ENCODE measurements at regions not wholly inside any gene's neighbourhood (a gene's known extent, or its start where the extent isn't known, plus 50 kb on each side); places are given as distances from the start of the nearest gene placed in this dataset.
"Not testable (repeated sequence)": the region's sequence is repeated elsewhere in the genome, so short reads cannot be mapped to it uniquely, and the experiment has no call there.

DNA sequence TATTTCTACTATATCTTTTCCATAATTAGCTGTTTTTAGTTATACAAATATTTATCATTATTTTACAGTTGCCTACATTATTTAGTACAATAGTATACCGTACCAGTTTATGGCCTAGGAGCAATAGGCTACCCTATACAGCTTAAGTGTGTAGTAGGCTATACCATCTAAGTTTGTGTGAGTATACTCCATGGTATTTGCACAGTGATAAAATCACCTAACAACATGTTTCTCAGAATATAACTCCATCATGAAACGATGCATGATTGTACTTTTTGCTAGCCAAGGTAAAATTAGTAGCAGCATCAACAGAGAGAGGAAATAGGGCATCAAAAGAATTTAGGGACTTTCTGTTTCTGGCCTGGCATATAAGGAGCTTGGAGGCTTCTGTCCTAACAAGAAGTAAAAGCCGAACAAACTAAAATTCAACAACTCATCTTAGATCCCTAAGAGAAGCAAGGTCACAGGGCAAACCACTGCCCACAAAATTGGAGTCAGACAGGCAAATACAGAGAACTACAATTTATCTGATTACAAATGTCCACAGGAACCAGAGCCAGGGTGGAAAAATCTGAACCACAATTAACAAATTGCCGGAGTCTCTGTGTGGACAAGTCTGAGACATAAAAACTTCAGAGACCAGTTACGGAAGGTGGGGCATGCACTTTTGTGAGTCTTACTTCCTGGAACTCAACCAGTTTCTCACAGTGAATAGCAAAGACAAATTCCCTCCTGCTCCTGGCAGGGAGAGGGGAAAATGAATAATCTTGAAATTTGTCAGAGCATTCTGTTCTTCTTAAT lies 671.4 kb downstream of the RFPL4B start:
- no peak overlapping the region for H3K27ac Mint-ChIP-seq
- no peak overlapping the region for H3K4me3 Mint-ChIP-seq
- H3K27me3 Mint-ChIP-seq, result no peaks in the 10 kb centered on the region
- ATAC-seq (ENCODE audit: low read depth), result no peak
- H3K9me3 Mint-ChIP-seq, result no peaks in the 10 kb centered on the region
- no peaks in the 10 kb centered on the region for H3K36me3 Mint-ChIP-seq
- H3K4me1 Mint-ChIP-seq, result no peaks in the 10 kb centered on the region
- no peak for DNase-seq (ENCODE audit: low spot score in 2 of 2)

DNA sequence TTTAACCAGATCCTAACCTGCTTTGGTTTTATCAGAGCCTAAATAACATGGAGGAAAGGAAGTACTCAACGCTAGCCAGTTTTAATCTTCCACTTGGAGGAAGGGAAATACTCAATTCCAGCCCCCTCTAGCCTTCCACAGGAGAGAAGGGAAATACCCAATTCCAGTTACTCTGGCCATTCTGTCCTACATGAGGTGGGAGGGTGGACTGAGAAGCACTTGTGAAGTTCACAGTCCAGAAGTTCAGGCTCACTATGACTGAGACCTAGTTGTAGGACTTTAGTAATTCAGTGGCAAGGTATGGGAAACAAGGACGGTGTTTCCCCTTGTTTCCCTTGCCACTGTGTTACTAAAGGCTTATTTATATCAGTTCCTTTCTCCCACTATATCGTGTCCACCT lies 672.0 kb downstream of the RFPL4B start:
- DNase-seq (ENCODE audit: low spot score in 2 of 2), result no peak
- H3K4me1 Mint-ChIP-seq, result no peaks in the 10 kb centered on the region
- no peaks in the 10 kb centered on the region for H3K27me3 Mint-ChIP-seq
- no peaks in the 10 kb centered on the region for H3K9me3 Mint-ChIP-seq
- H3K36me3 Mint-ChIP-seq, result no peaks in the 10 kb centered on the region
- ATAC-seq (ENCODE audit: low read depth), result no peak
- H3K4me3 Mint-ChIP-seq, result no peak overlapping the region
- H3K27ac Mint-ChIP-seq, result no peak overlapping the region

DNA sequence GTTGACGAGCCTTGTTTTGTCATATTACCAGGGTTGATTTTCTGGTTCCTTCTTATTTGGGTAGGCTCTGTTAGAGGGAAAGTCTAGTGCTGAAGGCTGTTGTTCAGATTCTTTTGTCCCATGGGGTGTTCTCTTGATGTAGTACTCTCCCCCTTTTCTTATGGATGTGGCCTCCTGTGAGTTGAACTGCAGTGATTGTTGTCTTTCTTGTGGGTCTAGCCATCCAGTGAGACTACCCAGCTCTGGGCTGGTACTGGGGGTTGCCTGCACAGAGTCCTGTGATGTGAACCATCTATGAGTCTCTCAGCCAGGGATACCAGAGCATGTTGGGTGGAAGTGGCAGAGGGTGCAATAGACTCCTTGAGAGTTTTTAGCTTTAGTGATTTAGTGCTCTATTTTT lies 680.6 kb downstream of the RFPL4B start:
- Mint-ChIP-seq H3K9me3 (no peaks in the 10 kb centered on the region), H3K4me1 (no peaks in the 10 kb centered on the region), H3K36me3 (no peaks in the 10 kb centered on the region), H3K27me3 (no peaks in the 10 kb centered on the region), H3K4me3 (no peak overlapping the region), H3K27ac (no peak overlapping the region)
- ATAC-seq (ENCODE audit: low read depth), result no peak
- DNase-seq (ENCODE audit: low spot score in 2 of 2), result no peak

DNA sequence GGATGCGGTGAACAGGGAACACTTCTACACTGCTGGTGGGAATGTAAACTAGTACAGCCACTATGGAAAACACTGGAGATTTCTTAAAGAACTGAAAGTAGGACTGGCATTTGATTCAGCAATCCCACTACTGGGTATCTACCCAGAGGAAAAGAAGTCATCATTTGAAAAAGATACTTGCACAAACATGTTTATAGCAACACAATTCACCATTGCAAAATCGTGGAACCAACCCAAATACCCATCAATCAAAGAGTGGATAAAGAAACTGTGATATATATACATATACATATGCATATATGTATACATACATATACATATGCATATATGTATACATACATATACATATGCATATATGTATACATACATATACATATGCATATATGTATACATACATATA lies 682.0 kb downstream of the RFPL4B start:
- not testable (repeated sequence) for H3K36me3 Mint-ChIP-seq; H3K9me3 Mint-ChIP-seq; H3K27ac Mint-ChIP-seq; H3K27me3 Mint-ChIP-seq; ATAC-seq (ENCODE audit: low read depth); DNase-seq (ENCODE audit: low spot score in 2 of 2); H3K4me3 Mint-ChIP-seq; H3K4me1 Mint-ChIP-seq

DNA sequence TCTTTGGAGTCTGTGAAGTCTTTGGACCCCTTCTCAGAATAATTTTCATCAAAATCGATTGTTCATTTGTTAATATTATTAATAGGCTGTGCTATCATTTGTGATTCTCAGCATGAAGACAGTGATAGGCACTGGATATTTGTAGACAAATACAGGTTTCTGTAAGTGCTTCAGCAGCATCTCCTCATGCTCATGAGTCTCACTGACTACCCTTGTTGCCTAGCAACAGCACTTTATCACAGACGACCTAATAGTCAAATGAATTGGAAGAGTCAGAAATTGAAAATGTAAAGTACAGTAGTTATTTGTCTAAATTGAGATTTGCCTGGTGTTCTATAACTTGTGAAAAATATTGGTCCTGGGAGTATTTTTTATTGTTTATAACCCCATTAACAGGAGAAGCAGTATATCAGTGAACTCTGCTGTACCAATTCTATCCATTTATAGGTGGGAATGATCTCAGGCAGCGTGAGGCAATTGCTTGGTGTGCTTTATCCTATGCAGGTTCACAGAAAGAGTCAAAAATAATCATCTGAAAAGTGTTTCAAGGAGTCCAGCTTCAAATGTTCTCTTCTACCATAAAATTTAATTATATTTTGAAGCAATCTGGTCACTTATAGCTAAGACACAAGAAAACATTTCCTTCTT lies 684.6 kb downstream of the RFPL4B start:
- H3K27ac Mint-ChIP-seq, result no peak overlapping the region
- no peak for DNase-seq (ENCODE audit: low spot score in 2 of 2)
- H3K27me3 Mint-ChIP-seq, result peaks cover 3% of the 10 kb centered on the region
- no peaks in the 10 kb centered on the region for H3K9me3 Mint-ChIP-seq
- H3K36me3 Mint-ChIP-seq, result no peaks in the 10 kb centered on the region
- ATAC-seq (ENCODE audit: low read depth), result peak; percentile 19
- peaks cover 2% of the 10 kb centered on the region for H3K4me1 Mint-ChIP-seq
- H3K4me3 Mint-ChIP-seq, result no peak overlapping the region

DNA sequence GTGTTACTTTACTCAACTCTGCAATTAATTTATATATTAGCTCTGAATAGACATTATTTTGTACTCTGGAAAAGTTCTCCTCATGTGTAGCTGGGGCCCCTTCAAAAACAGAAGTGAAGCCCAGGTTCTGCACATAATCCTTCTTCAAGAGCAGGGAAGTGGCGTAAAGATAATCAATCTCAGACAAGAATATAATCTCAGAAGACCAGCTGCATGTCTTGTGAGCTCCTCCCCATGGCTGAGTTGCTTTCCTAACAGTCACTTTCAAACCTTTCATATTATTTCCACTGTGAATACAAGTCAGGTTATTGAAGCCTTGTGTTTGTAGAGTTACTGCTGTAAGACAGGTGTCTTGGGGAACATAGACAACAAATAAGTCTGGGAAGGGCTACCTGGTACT lies 691.9 kb downstream of the RFPL4B start:
- Mint-ChIP-seq H3K4me3 (no peak overlapping the region), H3K36me3 (no peaks in the 10 kb centered on the region), H3K9me3 (no peaks in the 10 kb centered on the region), H3K27me3 (peaks cover 3% of the 10 kb centered on the region), H3K4me1 (peaks cover 4% of the 10 kb centered on the region), H3K27ac (no peak overlapping the region)
- no peak for DNase-seq (ENCODE audit: low spot score in 2 of 2)
- ATAC-seq (ENCODE audit: low read depth), result no peak

DNA sequence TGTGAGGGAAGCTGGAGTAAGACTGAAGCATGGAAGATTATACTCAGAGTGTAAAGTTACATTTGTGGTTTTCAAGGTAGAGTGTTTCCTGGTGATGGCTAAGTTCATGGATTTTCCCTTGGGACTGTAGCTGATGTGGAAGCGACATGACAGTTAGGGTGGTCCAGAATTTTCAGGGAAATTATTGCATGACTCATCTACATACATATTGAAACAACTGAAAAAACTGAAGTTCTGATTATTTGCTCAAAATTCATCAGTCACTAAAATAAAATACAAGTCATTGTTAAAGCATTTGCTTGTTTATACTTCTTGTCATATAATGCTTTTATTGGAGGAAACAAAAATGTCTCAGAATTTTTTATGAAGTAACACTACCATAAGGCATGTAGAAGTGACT lies 700.0 kb downstream of the RFPL4B start:
- Mint-ChIP-seq H3K36me3 (no peaks in the 10 kb centered on the region), H3K4me1 (peaks cover 3% of the 10 kb centered on the region), H3K9me3 (no peaks in the 10 kb centered on the region), H3K27me3 (peaks cover 5% of the 10 kb centered on the region), H3K27ac (no peak overlapping the region), H3K4me3 (no peak overlapping the region)
- DNase-seq (ENCODE audit: low spot score in 2 of 2), result no peak
- ATAC-seq (ENCODE audit: low read depth), result no peak

DNA sequence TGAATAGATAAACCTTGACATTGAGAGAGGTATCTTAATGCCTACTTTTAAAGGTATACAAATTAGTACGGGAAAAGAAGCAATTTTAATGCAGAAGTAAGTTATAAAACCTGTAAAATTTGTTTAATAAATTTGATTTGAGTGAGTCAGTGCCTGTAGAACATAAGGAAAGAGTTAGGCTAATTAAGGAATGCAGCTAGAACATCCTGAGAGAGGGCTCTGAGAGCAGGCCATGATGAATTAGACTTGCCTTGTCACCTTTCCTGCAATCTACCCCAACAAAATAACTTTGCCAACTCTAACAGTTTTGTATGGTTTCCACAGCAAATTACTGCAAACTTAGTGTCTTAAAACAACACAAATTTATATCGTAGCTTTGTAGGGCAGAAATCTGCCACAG lies 700.8 kb downstream of the RFPL4B start:
- ATAC-seq (ENCODE audit: low read depth) (no peak), DNase-seq (ENCODE audit: low spot score in 2 of 2) (no peak)
- Mint-ChIP-seq H3K9me3 (no peaks in the 10 kb centered on the region), H3K27me3 (peaks cover 5% of the 10 kb centered on the region), H3K4me1 (peaks cover 3% of the 10 kb centered on the region), H3K36me3 (no peaks in the 10 kb centered on the region), H3K27ac (no peak overlapping the region), H3K4me3 (no peak overlapping the region)

DNA sequence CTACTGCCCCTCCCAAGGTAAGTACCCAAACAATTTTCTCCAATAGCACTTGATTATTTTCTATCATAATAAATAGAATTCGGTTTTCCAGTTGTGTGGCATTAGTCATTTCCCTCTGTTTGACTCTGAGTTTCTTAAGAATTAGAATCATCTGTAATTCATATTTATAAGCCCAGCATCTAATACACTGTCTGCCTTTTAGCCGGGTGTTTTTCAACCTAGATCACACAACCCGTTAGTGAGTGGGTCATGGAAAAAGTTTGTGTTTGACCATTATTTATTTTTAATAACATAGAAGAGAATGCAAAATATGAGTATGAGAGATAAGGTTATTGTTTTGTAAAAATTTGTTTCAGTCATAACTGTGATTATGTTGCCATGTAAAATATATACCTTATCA lies 701.6 kb downstream of the RFPL4B start:
- Mint-ChIP-seq H3K4me3 (no peak overlapping the region), H3K4me1 (peaks cover 3% of the 10 kb centered on the region), H3K9me3 (no peaks in the 10 kb centered on the region), H3K27me3 (peaks cover 5% of the 10 kb centered on the region), H3K36me3 (no peaks in the 10 kb centered on the region), H3K27ac (no peak overlapping the region)
- no peak for ATAC-seq (ENCODE audit: low read depth)
- DNase-seq (ENCODE audit: low spot score in 2 of 2), result no peak

DNA sequence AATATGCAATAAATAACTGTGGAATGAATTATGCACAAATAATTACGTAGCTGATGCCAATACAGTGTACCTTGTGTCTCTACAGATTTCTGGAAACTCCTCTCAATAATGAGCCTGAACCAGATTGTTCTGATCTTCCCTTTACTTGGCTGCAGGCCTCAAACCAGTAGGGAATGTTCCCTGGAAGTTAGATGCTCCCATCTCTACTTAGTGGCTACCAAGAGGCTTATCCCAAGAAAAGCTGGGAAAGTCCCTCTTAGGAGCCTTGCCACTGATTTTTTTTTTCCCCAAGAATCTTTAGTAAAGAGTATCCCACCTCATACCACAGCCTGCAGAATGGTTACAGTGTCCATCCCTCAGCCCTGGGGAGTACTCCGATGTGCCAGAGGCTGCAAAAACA lies 702.1 kb downstream of the RFPL4B start:
- Mint-ChIP-seq H3K9me3 (no peaks in the 10 kb centered on the region), H3K27me3 (peaks cover 5% of the 10 kb centered on the region), H3K27ac (no peak overlapping the region), H3K4me3 (no peak overlapping the region), H3K36me3 (no peaks in the 10 kb centered on the region), H3K4me1 (peaks cover 3% of the 10 kb centered on the region)
- DNase-seq (ENCODE audit: low spot score in 2 of 2) (no peak), ATAC-seq (ENCODE audit: low read depth) (no peak)

DNA sequence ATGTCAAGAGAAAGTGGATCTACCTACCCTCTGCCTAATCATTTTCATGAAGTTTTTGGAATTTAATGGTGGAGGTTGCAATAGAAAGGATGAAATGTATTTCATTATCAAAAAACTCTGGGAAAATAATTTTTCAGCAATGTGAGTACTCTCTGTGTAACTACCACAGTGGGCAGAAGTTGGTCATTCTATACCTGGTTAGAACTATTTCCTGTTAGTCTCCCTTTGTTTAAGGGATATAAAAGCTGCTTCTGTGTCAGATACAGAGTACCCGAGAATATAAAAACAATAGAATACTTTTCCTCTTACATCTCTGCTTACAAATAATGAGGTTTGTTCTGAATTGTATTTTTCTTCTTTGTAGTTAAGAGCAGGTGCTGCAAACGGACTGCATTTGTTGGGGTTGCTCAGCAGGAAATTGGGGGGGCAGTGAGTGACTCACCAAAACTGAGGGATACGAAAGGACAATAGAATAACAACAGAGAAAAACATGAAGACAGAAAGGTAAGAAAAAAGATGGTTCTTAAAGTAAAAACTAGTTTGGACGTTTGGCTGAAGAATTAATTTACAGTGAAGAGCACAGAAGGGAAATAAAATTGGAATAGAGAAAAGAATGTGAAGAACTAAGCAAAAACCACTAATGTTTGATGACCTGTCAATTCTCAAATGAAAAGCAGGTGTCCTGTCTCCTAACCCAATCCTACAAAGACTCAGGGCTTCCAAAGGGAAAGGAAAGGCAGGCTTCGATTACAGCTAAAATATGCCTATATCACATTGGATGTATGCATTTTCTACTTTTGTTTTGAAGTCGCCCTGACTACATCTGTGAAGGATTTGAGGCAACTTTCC lies 703.1 kb downstream of the RFPL4B start:
- Mint-ChIP-seq H3K27ac (no peak overlapping the region), H3K9me3 (no peaks in the 10 kb centered on the region), H3K27me3 (peaks cover 5% of the 10 kb centered on the region), H3K4me3 (no peak overlapping the region), H3K36me3 (no peaks in the 10 kb centered on the region), H3K4me1 (peaks cover 3% of the 10 kb centered on the region)
- DNase-seq (ENCODE audit: low spot score in 2 of 2) (no peak), ATAC-seq (ENCODE audit: low read depth) (no peak)

DNA sequence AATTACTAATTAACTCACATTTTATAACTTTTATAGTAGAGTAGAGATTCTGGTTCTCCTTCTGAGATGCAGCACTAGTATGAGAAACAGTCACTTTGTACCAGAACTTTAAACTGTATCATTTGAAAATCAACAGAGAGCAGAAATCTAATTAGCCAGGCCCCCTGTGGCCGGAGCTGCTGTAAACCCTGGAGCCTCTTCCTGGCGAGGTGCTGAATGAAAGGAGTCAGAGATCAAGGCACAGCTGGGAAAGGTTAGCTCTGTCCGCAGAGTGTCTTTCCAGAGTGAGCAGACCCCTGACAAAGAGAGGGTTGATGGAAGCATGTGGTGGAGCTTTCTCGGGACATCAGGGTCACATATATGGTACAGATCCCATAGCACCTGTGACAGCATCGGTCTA lies 703.8 kb downstream of the RFPL4B start:
- DNase-seq (ENCODE audit: low spot score in 2 of 2), result no peak
- no peak for ATAC-seq (ENCODE audit: low read depth)
- Mint-ChIP-seq H3K27me3 (peaks cover 5% of the 10 kb centered on the region), H3K27ac (no peak overlapping the region), H3K4me1 (peaks cover 3% of the 10 kb centered on the region), H3K9me3 (peaks cover 2% of the 10 kb centered on the region), H3K36me3 (no peaks in the 10 kb centered on the region), H3K4me3 (no peak overlapping the region)

DNA sequence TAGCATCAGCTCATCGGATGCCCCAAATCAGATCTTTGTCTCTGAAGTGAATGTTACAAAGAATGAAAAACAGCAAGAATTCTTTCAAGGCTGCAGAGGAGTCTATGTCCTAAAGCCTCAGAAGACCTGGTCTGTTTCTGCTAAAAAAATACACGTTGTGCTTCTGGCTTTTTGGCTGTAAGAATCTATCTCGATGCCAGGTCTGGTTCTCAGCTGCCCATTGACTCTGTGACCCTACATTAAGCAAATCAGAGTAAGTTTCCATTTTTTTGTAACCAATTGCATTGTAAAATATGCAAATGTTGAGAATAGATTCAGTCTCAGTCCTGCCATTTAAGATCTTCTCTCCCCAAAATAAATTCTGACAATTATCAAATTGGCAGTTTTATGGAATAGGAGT lies 705.4 kb downstream of the RFPL4B start:
- H3K27me3 Mint-ChIP-seq, result peaks cover 5% of the 10 kb centered on the region
- peaks cover 2% of the 10 kb centered on the region for H3K9me3 Mint-ChIP-seq
- H3K4me1 Mint-ChIP-seq, result peaks cover 3% of the 10 kb centered on the region
- no peak overlapping the region for H3K4me3 Mint-ChIP-seq
- no peak for DNase-seq (ENCODE audit: low spot score in 2 of 2)
- H3K27ac Mint-ChIP-seq, result no peak overlapping the region
- no peak for ATAC-seq (ENCODE audit: low read depth)
- no peaks in the 10 kb centered on the region for H3K36me3 Mint-ChIP-seq

DNA sequence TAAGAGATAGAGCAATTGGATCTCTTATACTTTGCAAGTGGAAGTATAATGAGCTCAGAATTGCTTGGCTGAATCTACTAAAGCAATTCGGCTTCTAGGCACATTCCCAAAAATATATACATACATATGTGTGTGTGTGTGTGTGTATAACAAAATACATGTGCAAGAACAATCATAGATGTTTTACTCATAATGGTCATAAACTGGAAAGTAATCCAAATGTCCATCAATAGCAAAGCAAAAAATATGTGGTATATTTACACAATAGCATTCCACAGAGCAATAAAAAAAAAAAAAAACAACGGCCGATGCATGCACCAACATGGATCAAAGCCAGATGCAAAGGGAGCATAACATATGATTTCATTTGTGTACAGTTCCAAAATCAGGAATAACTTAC lies 707.9 kb downstream of the RFPL4B start:
- Mint-ChIP-seq H3K36me3 (no peaks in the 10 kb centered on the region), H3K9me3 (peaks cover 2% of the 10 kb centered on the region), H3K4me3 (no peak overlapping the region), H3K4me1 (peaks cover 3% of the 10 kb centered on the region), H3K27ac (no peak overlapping the region), H3K27me3 (peaks cover 3% of the 10 kb centered on the region)
- DNase-seq (ENCODE audit: low spot score in 2 of 2) (no peak), ATAC-seq (ENCODE audit: low read depth) (no peak)

Measured in memory B cell (primary cell).